ENCODE measurements at regions not wholly inside any gene's neighbourhood (a gene's known extent, or its start where the extent isn't known, plus 50 kb on each side); places are given as distances from the start of the nearest gene placed in this dataset.

DNA sequence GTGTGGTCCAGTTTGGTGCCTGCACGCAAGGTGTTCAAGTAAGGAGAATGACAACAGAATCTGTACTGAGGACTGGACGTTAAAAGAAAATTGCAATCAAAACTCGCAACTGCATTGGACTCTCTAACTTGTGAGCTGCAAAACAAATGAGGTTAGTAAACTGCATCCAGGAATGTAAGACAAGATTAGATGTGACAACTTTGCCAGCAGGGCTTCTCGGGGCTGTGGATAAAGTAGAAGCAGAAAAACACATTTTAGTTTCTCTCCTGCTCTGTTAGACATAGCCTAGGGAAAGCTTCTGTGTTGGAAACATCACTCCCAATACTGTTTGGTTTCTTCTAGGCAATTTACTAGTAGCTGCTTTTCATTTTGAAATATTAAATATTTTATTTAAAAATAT lies 338.2 kb upstream of the NAV3 start:
- no peaks in the 10 kb centered on the region for H3K36me3 ChIP-seq (ENCODE audit: control insufficient read depth, insufficient read depth, low read length, severe bottlenecking)
- peaks cover 5% of the 10 kb centered on the region for H3K9me3 ChIP-seq (ENCODE audit: control insufficient read depth, low read length)
- H3K4me1 ChIP-seq (ENCODE audit: control insufficient read depth, insufficient read depth, low read length), result peaks cover 8% of the 10 kb centered on the region
- no peaks in the 10 kb centered on the region for H3K27me3 ChIP-seq (replicated peaks; ENCODE audit: control insufficient read depth, insufficient read depth, low read length)
- no peak overlapping the region for H3K9ac ChIP-seq (ENCODE audit: low read length)
- H3K4me3 ChIP-seq (ENCODE audit: low read length), result no peak overlapping the region
- no peak for DNase-seq (ENCODE audit: low read depth)

DNA sequence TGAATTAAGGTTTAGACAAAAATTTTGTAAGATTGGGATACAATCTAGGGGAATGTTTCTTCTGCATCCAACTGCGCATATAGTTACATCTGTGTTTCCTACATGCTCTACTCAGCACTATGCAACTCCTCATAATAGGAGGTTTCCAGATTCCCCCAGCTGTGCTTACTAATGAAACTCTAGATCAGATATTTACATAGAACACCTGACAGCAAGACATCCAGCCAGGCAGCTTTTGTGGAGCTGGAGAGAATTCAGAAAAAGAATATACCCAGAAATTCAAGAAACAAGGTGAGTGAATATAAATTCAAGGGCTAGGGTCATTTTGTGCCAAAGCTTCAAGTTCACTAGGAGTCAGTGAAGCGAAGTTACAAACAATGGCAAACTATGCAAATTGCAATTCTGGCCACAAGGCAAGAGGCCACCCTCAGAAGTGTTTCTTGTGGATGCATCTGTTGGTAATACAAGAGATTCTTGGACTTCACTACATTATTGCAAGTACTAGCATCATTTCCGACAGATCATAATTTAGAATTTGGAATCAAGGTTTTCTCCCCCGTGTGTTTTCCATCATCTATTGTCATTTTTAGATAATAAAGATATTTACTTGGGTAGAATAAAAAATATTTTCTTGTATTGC lies 341.2 kb upstream of the NAV3 start:
- H3K27me3 ChIP-seq (replicated peaks; ENCODE audit: control insufficient read depth, insufficient read depth, low read length), result no peaks in the 10 kb centered on the region
- no peak overlapping the region for H3K4me3 ChIP-seq (ENCODE audit: low read length)
- peaks cover 8% of the 10 kb centered on the region for H3K4me1 ChIP-seq (ENCODE audit: control insufficient read depth, insufficient read depth, low read length)
- peaks cover 5% of the 10 kb centered on the region for H3K9me3 ChIP-seq (ENCODE audit: control insufficient read depth, low read length)
- no peak for DNase-seq (ENCODE audit: low read depth)
- no peak overlapping the region for H3K9ac ChIP-seq (ENCODE audit: low read length)
- H3K36me3 ChIP-seq (ENCODE audit: control insufficient read depth, insufficient read depth, low read length, severe bottlenecking), result no peaks in the 10 kb centered on the region

GRCh38 chr12:77488041-77488620 lies 342.6 kb upstream of the NAV3 start:
- DNase-seq (ENCODE audit: low read depth), result peak; percentile 71
- Histone ChIP-seq H3K4me1 (ENCODE audit: control insufficient read depth, insufficient read depth, low read length) (peaks cover 8% of the 10 kb centered on the region), H3K9ac (ENCODE audit: low read length) (no peak overlapping the region), H3K4me3 (ENCODE audit: low read length) (no peak overlapping the region), H3K36me3 (ENCODE audit: control insufficient read depth, insufficient read depth, low read length, severe bottlenecking) (no peaks in the 10 kb centered on the region), H3K27me3 (replicated peaks; ENCODE audit: control insufficient read depth, insufficient read depth, low read length) (no peaks in the 10 kb centered on the region), H3K9me3 (ENCODE audit: control insufficient read depth, low read length) (peaks cover 5% of the 10 kb centered on the region)

- H3K27me3 ChIP-seq (replicated peaks; ENCODE audit: control insufficient read depth, insufficient read depth, low read length), result no peaks in the 10 kb centered on the region
- peaks cover 5% of the 10 kb centered on the region for H3K9me3 ChIP-seq (ENCODE audit: control insufficient read depth, low read length)
- no peaks in the 10 kb centered on the region for H3K36me3 ChIP-seq (ENCODE audit: control insufficient read depth, insufficient read depth, low read length, severe bottlenecking)
These were observed 343.8 kb upstream of the NAV3 start for GRCh38 chr12:77486872-77487271.

DNA sequence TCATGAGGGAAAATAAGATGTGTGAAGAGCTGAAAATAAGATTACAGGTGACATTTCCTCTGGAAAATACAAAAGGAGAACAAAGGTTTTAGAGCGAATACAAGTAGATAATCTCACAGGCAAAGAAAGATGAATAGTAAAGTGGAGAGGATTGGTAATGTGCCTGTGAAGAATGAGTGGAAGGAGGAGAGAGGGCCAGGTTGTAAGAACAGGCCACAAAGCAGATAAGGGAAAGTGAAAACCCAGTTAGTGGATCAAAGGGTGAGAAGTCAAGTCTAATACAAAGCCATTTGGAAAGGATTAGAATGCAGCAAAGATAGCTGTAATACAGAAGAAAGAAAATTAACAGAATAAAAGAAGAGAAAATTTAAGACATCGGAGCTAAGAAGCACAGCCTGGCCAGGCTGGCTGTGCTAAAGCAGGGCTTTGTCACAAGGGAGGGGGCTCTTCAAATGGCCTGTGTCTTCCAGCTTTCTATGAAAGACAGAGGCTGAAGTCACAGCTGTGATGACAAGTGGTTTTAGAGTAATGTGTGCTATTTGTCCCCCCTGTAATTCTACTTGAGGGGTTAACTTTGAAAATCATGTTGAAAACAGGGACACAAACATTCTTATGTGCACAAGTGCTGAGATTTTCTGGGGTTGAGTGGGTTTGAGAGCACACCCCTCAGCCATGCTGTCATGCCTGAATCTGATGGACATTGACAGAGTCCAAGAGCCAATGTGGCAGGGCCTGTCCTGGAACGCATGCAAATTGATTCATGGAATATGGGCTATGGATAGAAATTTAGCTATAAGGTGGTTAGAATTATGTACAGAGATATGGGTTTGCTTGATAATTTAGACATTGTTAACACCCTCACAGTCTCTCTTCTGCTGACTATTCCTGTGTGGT lies 344.5 kb upstream of the NAV3 start:
- no peak for DNase-seq (ENCODE audit: low read depth)
- no peak overlapping the region for H3K9ac ChIP-seq (ENCODE audit: low read length)
- H3K9me3 ChIP-seq (ENCODE audit: control insufficient read depth, low read length), result peaks cover 4% of the 10 kb centered on the region
- H3K4me3 ChIP-seq (ENCODE audit: low read length), result no peak overlapping the region
- no peaks in the 10 kb centered on the region for H3K36me3 ChIP-seq (ENCODE audit: control insufficient read depth, insufficient read depth, low read length, severe bottlenecking)
- H3K27me3 ChIP-seq (replicated peaks; ENCODE audit: control insufficient read depth, insufficient read depth, low read length), result no peaks in the 10 kb centered on the region
- H3K4me1 ChIP-seq (ENCODE audit: control insufficient read depth, insufficient read depth, low read length), result peaks cover 8% of the 10 kb centered on the region

More at GRCh38 chr12:77486872-77487271, 343.8 kb upstream of the NAV3 start:
- no peak for DNase-seq (ENCODE audit: low read depth)
- peaks cover 8% of the 10 kb centered on the region for H3K4me1 ChIP-seq (ENCODE audit: control insufficient read depth, insufficient read depth, low read length)
- H3K4me3 ChIP-seq (ENCODE audit: low read length), result no peak overlapping the region
- H3K9ac ChIP-seq (ENCODE audit: low read length), result no peak overlapping the region

DNA sequence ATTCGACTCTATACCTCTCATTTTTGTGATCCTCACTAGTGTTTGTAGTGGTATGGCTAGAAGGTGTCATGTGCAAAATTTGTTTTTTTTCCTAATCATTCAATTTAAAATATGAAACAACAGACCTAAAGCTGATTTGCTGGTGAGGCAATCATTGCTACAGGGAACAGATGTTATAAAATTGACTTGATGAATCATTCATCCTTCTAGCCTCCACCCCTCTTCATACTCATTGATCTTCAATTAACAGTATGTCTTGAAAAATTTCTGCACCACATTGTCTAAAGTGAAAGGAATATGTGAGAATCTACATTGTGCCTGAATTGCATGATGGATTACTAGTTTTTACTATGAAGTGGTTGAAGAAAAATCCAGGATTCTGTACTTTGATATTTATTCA lies 349.0 kb upstream of the NAV3 start:
- no peaks in the 10 kb centered on the region for H3K36me3 ChIP-seq (ENCODE audit: control insufficient read depth, insufficient read depth, low read length, severe bottlenecking)
- DNase-seq (ENCODE audit: low read depth), result no peak
- H3K27me3 ChIP-seq (replicated peaks; ENCODE audit: control insufficient read depth, insufficient read depth, low read length), result no peaks in the 10 kb centered on the region
- no peak overlapping the region for H3K4me3 ChIP-seq (ENCODE audit: low read length)
- H3K9me3 ChIP-seq (ENCODE audit: control insufficient read depth, low read length), result no peaks in the 10 kb centered on the region
- no peaks in the 10 kb centered on the region for H3K4me1 ChIP-seq (ENCODE audit: control insufficient read depth, insufficient read depth, low read length)
- no peak overlapping the region for H3K9ac ChIP-seq (ENCODE audit: low read length)

GRCh38 chr12:77477907-77478533 lies 352.7 kb upstream of the NAV3 start:
- H3K27me3 ChIP-seq (replicated peaks; ENCODE audit: control insufficient read depth, insufficient read depth, low read length), result no peaks in the 10 kb centered on the region
- H3K36me3 ChIP-seq (ENCODE audit: control insufficient read depth, insufficient read depth, low read length, severe bottlenecking), result no peaks in the 10 kb centered on the region
- H3K9me3 ChIP-seq (ENCODE audit: control insufficient read depth, low read length), result no peaks in the 10 kb centered on the region
- DNase-seq (ENCODE audit: low read depth), result no peak
- no peaks in the 10 kb centered on the region for H3K4me1 ChIP-seq (ENCODE audit: control insufficient read depth, insufficient read depth, low read length)
- no peak overlapping the region for H3K4me3 ChIP-seq (ENCODE audit: low read length)
- no peak overlapping the region for H3K9ac ChIP-seq (ENCODE audit: low read length)

GRCh38 chr12:77471801-77472200 lies 358.9 kb upstream of the NAV3 start:
- H3K9me3 ChIP-seq (ENCODE audit: control insufficient read depth, low read length), result no peaks in the 10 kb centered on the region
- no peak overlapping the region for H3K4me3 ChIP-seq (ENCODE audit: low read length)
- no peak overlapping the region for H3K9ac ChIP-seq (ENCODE audit: low read length)
- H3K4me1 ChIP-seq (ENCODE audit: control insufficient read depth, insufficient read depth, low read length), result no peaks in the 10 kb centered on the region
- no peaks in the 10 kb centered on the region for H3K27me3 ChIP-seq (replicated peaks; ENCODE audit: control insufficient read depth, insufficient read depth, low read length)
- no peaks in the 10 kb centered on the region for H3K36me3 ChIP-seq (ENCODE audit: control insufficient read depth, insufficient read depth, low read length, severe bottlenecking)
- no peak for DNase-seq (ENCODE audit: low read depth)

GRCh38 chr12:77469578-77470333 lies 360.9 kb upstream of the NAV3 start:
- Histone ChIP-seq H3K36me3 (ENCODE audit: control insufficient read depth, insufficient read depth, low read length, severe bottlenecking) (no peaks in the 10 kb centered on the region), H3K9me3 (ENCODE audit: control insufficient read depth, low read length) (no peaks in the 10 kb centered on the region), H3K27me3 (replicated peaks; ENCODE audit: control insufficient read depth, insufficient read depth, low read length) (no peaks in the 10 kb centered on the region), H3K4me3 (ENCODE audit: low read length) (no peak overlapping the region), H3K9ac (ENCODE audit: low read length) (no peak overlapping the region), H3K4me1 (ENCODE audit: control insufficient read depth, insufficient read depth, low read length) (no peaks in the 10 kb centered on the region)
- no peak for DNase-seq (ENCODE audit: low read depth)

DNA sequence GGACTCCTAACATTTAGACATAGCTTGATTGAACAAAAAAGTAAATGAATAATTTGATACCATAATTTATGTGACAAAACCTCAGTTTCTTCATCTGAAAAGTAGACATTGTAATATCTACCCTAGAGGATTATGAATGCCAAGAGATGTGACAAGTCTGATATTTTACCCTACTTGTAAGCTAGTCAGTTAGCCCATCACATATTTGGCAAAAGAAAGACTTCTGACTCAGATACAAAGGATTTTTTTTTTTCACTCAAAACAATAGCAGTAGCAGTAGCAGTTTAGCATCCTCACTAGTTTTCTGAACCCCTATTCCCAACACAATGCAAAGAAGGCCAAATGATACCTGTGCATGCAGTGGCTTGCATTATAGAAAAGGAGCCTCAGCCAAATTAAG lies 377.3 kb upstream of the E2F7 start:
- Histone ChIP-seq H3K4me3 (ENCODE audit: low read length) (no peak overlapping the region), H3K4me1 (ENCODE audit: control insufficient read depth, insufficient read depth, low read length) (peaks cover 23% of the 10 kb centered on the region), H3K9ac (ENCODE audit: low read length) (no peak overlapping the region), H3K27me3 (replicated peaks; ENCODE audit: control insufficient read depth, insufficient read depth, low read length) (no peaks in the 10 kb centered on the region), H3K36me3 (ENCODE audit: control insufficient read depth, insufficient read depth, low read length, severe bottlenecking) (no peaks in the 10 kb centered on the region), H3K9me3 (ENCODE audit: control insufficient read depth, low read length) (no peaks in the 10 kb centered on the region)
- DNase-seq (ENCODE audit: low read depth), result no peak
